ENCODE measurements at regions not wholly inside any gene's neighbourhood (a gene's known extent, or its start where the extent isn't known, plus 50 kb on each side); places are given as distances from the start of the nearest gene placed in this dataset.

DNA sequence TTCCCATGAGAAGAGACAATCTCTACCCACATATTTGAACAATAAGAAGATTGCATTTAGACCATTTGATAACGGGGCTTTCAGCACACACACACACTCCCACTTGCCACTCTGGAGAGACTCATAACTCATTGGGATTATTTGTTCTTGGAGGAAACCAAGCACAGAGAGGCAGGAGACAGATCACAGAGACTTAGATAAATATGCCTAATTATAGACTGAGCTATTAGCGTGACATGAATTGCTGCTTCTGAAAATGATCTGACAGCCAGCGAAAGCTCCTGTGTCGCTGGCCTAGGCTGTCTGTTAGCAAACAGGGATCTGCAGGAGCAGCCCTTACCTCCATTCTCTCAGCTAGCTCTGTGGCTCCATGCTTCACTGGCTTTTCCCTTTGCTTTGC lies 111.4 kb downstream of the CCNA1 start:
- Histone ChIP-seq H3K27me3 (no peaks in the 10 kb centered on the region), H3K4me3 (no peak overlapping the region), H3K27ac (peak overlapping the region; percentile 75), H3K36me3 (no peaks in the 10 kb centered on the region), H3K9me3 (ENCODE audit: low read depth) (no peaks in the 10 kb centered on the region), H3K4me1 (ENCODE audit: low read depth) (peaks cover 21% of the 10 kb centered on the region)
- TF ChIP-seq CTCF (IDR thresholded peaks at IDR 0.05; ENCODE audit: low read depth, low read length) = no peak
- peak in 1 of 2 donors; percentile 64 for DNase-seq (ENCODE audit: low read depth in 1 of 2, low spot score in 1 of 2)

DNA sequence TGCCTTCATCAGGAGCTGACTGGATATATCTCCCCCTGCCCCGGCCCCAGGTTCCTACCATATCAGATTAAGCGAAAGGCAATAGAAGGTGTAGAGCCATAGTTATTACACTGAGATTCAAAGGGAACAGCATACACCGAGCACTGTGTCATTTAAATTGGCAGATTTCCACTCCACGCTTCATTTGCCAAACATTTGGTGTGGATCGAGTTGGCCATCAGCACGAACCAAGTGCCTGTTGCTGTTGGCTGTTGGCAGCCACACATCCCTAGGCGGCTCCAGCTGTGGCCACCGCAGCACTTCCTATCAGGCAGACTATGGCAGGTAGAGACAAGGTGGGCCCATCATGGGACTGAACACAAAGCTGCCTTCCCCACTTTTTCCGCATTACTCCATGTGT lies 115.8 kb downstream of the CCNA1 start:
- no peaks in the 10 kb centered on the region for H3K27me3 ChIP-seq
- no peak overlapping the region for H3K4me3 ChIP-seq
- H3K27ac ChIP-seq = no peak overlapping the region
- H3K36me3 ChIP-seq = no peaks in the 10 kb centered on the region
- DNase-seq (ENCODE audit: low read depth in 1 of 2, low spot score in 1 of 2) = no peak
- no peak for TF ChIP-seq CTCF (IDR thresholded peaks at IDR 0.05; ENCODE audit: low read depth, low read length)
- no peaks in the 10 kb centered on the region for H3K9me3 ChIP-seq (ENCODE audit: low read depth)
- H3K4me1 ChIP-seq (ENCODE audit: low read depth) = peaks cover 22% of the 10 kb centered on the region

DNA sequence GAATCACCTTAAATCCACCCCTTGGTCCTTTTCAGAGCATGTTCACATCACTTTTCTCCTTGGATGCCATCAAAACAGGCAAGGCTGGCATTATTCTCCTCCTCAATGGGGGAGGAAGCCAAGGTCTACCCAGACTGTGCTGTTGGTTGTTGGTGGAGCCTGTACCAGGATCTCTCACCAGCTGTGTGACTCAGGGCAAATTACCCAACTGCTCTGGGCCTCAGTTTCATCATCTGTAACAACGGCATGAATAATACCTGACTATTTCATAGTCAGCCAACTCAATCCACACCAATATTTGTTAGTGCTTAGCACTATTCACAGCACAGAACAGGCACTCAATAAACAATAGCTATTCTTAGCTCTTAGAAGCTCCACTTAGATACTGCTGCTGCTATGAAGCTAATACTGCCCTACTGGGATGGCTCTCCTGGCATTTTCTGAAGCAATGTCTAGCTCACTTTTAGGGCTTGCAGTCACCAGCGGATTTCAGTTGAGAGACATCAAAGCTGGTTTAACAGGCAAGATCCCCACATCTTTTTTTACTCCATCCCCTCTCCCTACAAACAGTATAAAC lies 116.9 kb downstream of the CCNA1 start:
- H3K4me3 ChIP-seq = no peak overlapping the region
- H3K27me3 ChIP-seq = no peaks in the 10 kb centered on the region
- H3K4me1 ChIP-seq (ENCODE audit: low read depth) = peaks cover 11% of the 10 kb centered on the region
- H3K36me3 ChIP-seq = no peaks in the 10 kb centered on the region
- no peak for TF ChIP-seq CTCF (IDR thresholded peaks at IDR 0.05; ENCODE audit: low read depth, low read length)
- no peak for DNase-seq (ENCODE audit: low read depth in 1 of 2, low spot score in 1 of 2)
- no peaks in the 10 kb centered on the region for H3K9me3 ChIP-seq (ENCODE audit: low read depth)
- no peak overlapping the region for H3K27ac ChIP-seq

GRCh38 chr13:36549755-36550154 lies 117.5 kb downstream of the CCNA1 start:
- no peak overlapping the region for H3K27ac ChIP-seq
- DNase-seq (ENCODE audit: low read depth in 1 of 2, low spot score in 1 of 2) = peak; percentile 27 to 45
- H3K27me3 ChIP-seq = no peaks in the 10 kb centered on the region
- TF ChIP-seq CTCF (IDR thresholded peaks at IDR 0.05; ENCODE audit: low read depth, low read length) = no peak
- no peaks in the 10 kb centered on the region for H3K36me3 ChIP-seq
- H3K9me3 ChIP-seq (ENCODE audit: low read depth) = no peaks in the 10 kb centered on the region
- H3K4me3 ChIP-seq = no peak overlapping the region
- peaks cover 6% of the 10 kb centered on the region for H3K4me1 ChIP-seq (ENCODE audit: low read depth)

DNA sequence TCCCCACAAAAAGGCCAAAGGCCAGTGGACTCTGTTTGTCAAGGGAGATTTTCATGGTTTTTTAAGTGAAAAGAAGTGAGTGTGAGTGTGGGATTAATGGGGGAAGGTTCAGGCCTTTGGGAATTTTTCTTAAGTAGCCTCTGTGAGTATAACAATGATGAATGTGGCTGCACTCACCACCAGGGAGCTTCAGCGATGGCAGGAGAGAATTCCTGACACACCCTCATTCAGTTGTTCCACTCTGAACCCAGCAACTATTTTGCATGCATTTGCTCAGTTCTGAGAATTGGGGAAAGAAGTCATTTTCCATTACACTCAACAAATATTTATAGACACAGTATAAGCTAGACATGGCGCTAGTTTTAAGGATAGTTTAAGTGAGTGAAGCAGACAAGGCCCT lies 117.9 kb downstream of the CCNA1 start:
- Histone ChIP-seq H3K36me3 (no peaks in the 10 kb centered on the region), H3K4me1 (ENCODE audit: low read depth) (peaks cover 3% of the 10 kb centered on the region), H3K9me3 (ENCODE audit: low read depth) (no peaks in the 10 kb centered on the region), H3K4me3 (no peak overlapping the region), H3K27me3 (no peaks in the 10 kb centered on the region), H3K27ac (no peak overlapping the region)
- TF ChIP-seq CTCF (IDR thresholded peaks at IDR 0.05; ENCODE audit: low read depth, low read length) = no peak
- no peak for DNase-seq (ENCODE audit: low read depth in 1 of 2, low spot score in 1 of 2)

DNA sequence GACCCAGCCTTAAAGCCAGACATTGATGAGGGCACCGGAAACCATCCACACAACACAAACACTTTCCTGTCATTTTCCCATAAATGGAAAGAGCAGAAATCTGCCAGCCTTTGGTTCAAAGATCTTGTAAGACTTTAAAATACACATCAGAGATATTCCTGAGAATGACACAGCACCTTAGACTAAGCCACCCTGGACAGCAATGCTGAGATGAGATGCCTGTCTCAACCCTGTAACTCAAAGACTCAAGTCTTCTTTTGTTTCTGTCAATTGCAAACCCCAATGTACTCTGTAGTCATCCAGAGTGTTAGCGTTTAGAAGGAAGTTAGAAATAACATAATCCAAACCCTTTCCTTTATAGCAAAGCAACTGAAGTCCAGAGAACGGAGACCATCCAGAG lies 119.2 kb downstream of the CCNA1 start:
- Histone ChIP-seq H3K36me3 (no peaks in the 10 kb centered on the region), H3K4me1 (ENCODE audit: low read depth) (peaks cover 3% of the 10 kb centered on the region), H3K27me3 (no peaks in the 10 kb centered on the region), H3K9me3 (ENCODE audit: low read depth) (no peaks in the 10 kb centered on the region), H3K4me3 (no peak overlapping the region), H3K27ac (no peak overlapping the region)
- no peak for DNase-seq (ENCODE audit: low read depth in 1 of 2, low spot score in 1 of 2)
- no peak for TF ChIP-seq CTCF (IDR thresholded peaks at IDR 0.05; ENCODE audit: low read depth, low read length)

All from cardiac muscle cell (in vitro differentiated cells and primary cell).